IMR-90 (cell line): ENCODE measurements at regions not wholly inside any gene's neighbourhood (a gene's known extent, or its start where the extent isn't known, plus 50 kb on each side); places are given as distances from the start of the nearest gene placed in this dataset.

ENCODE experiments used
- ATAC-seq: fragments of 200-7000 bp; cut with Tn5 transposase; 2 replicates; pipeline ENCODE4 v1.9.1; 2020; ENCODE audit warnings: low read depth, mild to moderate bottlenecking, moderate library complexity
- BruUV-seq: library from RNA; stranded (reverse); fragments of 400-500 nt; replicated peaks from 2 replicates; lab custom pipeline; 2021; lab: Mats Ljungman, UMichigan
- CTCF ChIA-PET: fragments of 300-600 bp; formaldehyde crosslinking; extraction: SDS; loops from one replicate; lab custom pipeline; 2021; ENCODE audit warnings: antibody characterized with exemption; lab: Yijun Ruan, JAX
- POLR2A ChIA-PET: fragments of 300-600 bp; sonication (Branson Sonifier 250); formaldehyde crosslinking; loops from one replicate; lab custom pipeline; 2022; ENCODE audit warnings: antibody characterized with exemption; ENCODE audit not compliant: unreplicated experiment; lab: Charles Lee
- DNase-seq: peaks from one replicate; pipeline ENCODE4 v3.0.0; 2013
- H2AFZ ChIP-seq: replicated peaks from 2 replicates; pipeline ENCODE3; 2013; ENCODE audit warnings: low read length, mild to moderate bottlenecking; ENCODE audit not compliant: poor library complexity
- H2AK5ac ChIP-seq: 2 replicates; pipeline ENCODE4 v1.6.1; 2013; ENCODE audit warnings: low read depth, low read length, inconsistent platforms
- H2AK9ac ChIP-seq: replicated peaks from 2 replicates; pipeline ENCODE3; 2013; ENCODE audit warnings: mild to moderate bottlenecking, low read depth, low read length, moderate library complexity; ENCODE audit not compliant: poor library complexity
- H2BK120ac ChIP-seq: 2 replicates; pipeline ENCODE4 v1.6.1; 2013; ENCODE audit warnings: low read depth, low read length, inconsistent platforms
- H2BK15ac ChIP-seq: 3 replicates; pipeline ENCODE4 v1.6.1; 2013; ENCODE audit warnings: low read depth, low read length, inconsistent platforms
- H2BK20ac ChIP-seq: 2 replicates; pipeline ENCODE4 v1.6.1; 2013; ENCODE audit warnings: low read depth, mild to moderate bottlenecking, inconsistent platforms, low read length, moderate library complexity
- H2BK5ac ChIP-seq: 2 replicates; pipeline ENCODE4 v1.6.1; 2013; ENCODE audit warnings: mild to moderate bottlenecking, low read depth, low read length, inconsistent platforms; ENCODE audit not compliant: poor library complexity, severe bottlenecking
- H3K14ac ChIP-seq: replicated peaks from 2 replicates; pipeline ENCODE4 v1.6.1; 2013; ENCODE audit warnings: low read depth, low read length, inconsistent platforms
- H3K18ac ChIP-seq: 2 replicates; pipeline ENCODE4 v1.6.1; 2013; ENCODE audit warnings: low read depth, low read length, control low read depth
- H3K23ac ChIP-seq: 2 replicates; pipeline ENCODE4 v1.6.1; 2013; ENCODE audit warnings: low read depth, low read length, inconsistent platforms
- H3K27ac ChIP-seq: 2 replicates; pipeline ENCODE4 v1.5.1; 2013; ENCODE audit warnings: mild to moderate bottlenecking, control low read depth, low read length; ENCODE audit not compliant: insufficient read depth
- H3K27me3 ChIP-seq: 2 replicates; pipeline ENCODE4 v1.6.1; 2013; ENCODE audit warnings: low read length; ENCODE audit not compliant: control insufficient read depth, insufficient read depth
- H3K36me3 ChIP-seq: 2 replicates; pipeline ENCODE4 v1.6.1; 2013; ENCODE audit warnings: low read length, mixed read lengths; ENCODE audit not compliant: control insufficient read depth, insufficient read depth
- H3K4ac ChIP-seq: 2 replicates; pipeline ENCODE4 v1.6.1; 2013; ENCODE audit warnings: low read depth, low read length, inconsistent platforms
- H3K4me1 ChIP-seq: 2 replicates; pipeline ENCODE4 v1.6.1; 2013; ENCODE audit warnings: low read length, mixed read lengths; ENCODE audit not compliant: control insufficient read depth, insufficient read depth
- H3K4me2 ChIP-seq: 2 replicates; pipeline ENCODE4 v1.6.1; 2013; ENCODE audit warnings: low read depth, mild to moderate bottlenecking, control low read depth, low read length, moderate library complexity
- H3K4me3 ChIP-seq: 2 replicates; pipeline ENCODE4 v1.5.1; 2013; ENCODE audit warnings: low read depth, mild to moderate bottlenecking, control low read depth, low read length, moderate library complexity; ENCODE audit not compliant: insufficient read depth
- H3K56ac ChIP-seq: 2 replicates; pipeline ENCODE4 v1.6.1; 2013; ENCODE audit warnings: low read length, inconsistent platforms; ENCODE audit not compliant: insufficient read depth; ENCODE audit errors: extremely low read depth
- H3K79me1 ChIP-seq, 2 experiments: 2 replicates each; pipeline ENCODE4 v1.6.1; 2013; ENCODE audit warnings: low read length in 2 of 2, inconsistent platforms in 1 of 2, low read depth in 1 of 2
- H3K9ac ChIP-seq: 2 replicates; pipeline ENCODE4 v1.6.1; 2013; ENCODE audit warnings: low read depth, low read length, control low read depth
- H3K9me1 ChIP-seq: 2 replicates; pipeline ENCODE4 v1.6.1; 2013; ENCODE audit warnings: low read length, inconsistent platforms; ENCODE audit not compliant: insufficient read depth
- H3K9me3 ChIP-seq: 2 replicates; pipeline ENCODE4 v1.6.1; 2013; ENCODE audit warnings: low read length; ENCODE audit not compliant: control insufficient read depth, insufficient read depth
- H4K20me1 ChIP-seq: 2 replicates; pipeline ENCODE4 v1.6.1; 2013; ENCODE audit warnings: low read length, inconsistent platforms; ENCODE audit not compliant: insufficient read depth
- H4K5ac ChIP-seq: 2 replicates; pipeline ENCODE4 v1.6.1; 2013; ENCODE audit warnings: mild to moderate bottlenecking, low read depth, low read length, control low read depth
- H4K8ac ChIP-seq, 2 experiments: 2 replicates each; pipeline ENCODE4 v1.6.1; 2013; ENCODE audit warnings: low read depth in 2 of 2, low read length in 2 of 2, control low read depth in 1 of 2, inconsistent platforms in 1 of 2
- H4K91ac ChIP-seq: 2 replicates; pipeline ENCODE4 v1.6.1; 2013; ENCODE audit warnings: low read depth, low read length, inconsistent platforms; ENCODE audit not compliant: insufficient read depth
- CEBPB ChIP-seq: IDR thresholded peaks from 2 replicates; pipeline ENCODE4 v1.6.1; 2012; ENCODE audit warnings: low read depth, low read length, improper control_type of control experiment
- FOS ChIP-seq: fragments of 150-350 bp; IDR thresholded peaks from 2 replicates; pipeline ENCODE4 v1.6.1; 2016; ENCODE audit warnings: low read depth, low read length
- MAFK ChIP-seq: IDR thresholded peaks from 2 replicates; pipeline ENCODE4 v1.6.1; 2012; ENCODE audit warnings: low read depth, low read length, improper control_type of control experiment
- MAZ ChIP-seq: IDR thresholded peaks from 2 replicates; pipeline ENCODE4 v1.6.1; 2012; ENCODE audit warnings: low read depth, mild to moderate bottlenecking, low read length, improper control_type of control experiment, moderate library complexity, borderline replicate concordance
- MXI1 ChIP-seq: IDR thresholded peaks from 2 replicates; pipeline ENCODE4 v1.6.1; 2012; ENCODE audit warnings: low read depth, mild to moderate bottlenecking, low read length, moderate library complexity, borderline replicate concordance
- POLR2A ChIP-seq: IDR thresholded peaks from 2 replicates; pipeline ENCODE4 v1.6.1; 2012; ENCODE audit warnings: mild to moderate bottlenecking, low read depth, low read length
- RCOR1 ChIP-seq: IDR thresholded peaks from 2 replicates; pipeline ENCODE4 v1.6.1; 2012; ENCODE audit warnings: mild to moderate bottlenecking, low read length, improper control_type of control experiment; ENCODE audit not compliant: insufficient replicate concordance
- RFX5 ChIP-seq: IDR thresholded peaks from 2 replicates; pipeline ENCODE4 v1.8.0; 2012; ENCODE audit warnings: low read depth, mild to moderate bottlenecking, low read length, moderate library complexity
- SMC3 ChIP-seq: fragments of 150-350 bp; IDR thresholded peaks from 2 replicates; pipeline ENCODE4 v1.6.1; 2016; ENCODE audit warnings: low read depth, mild to moderate bottlenecking, antibody characterized with exemption, low read length, moderate library complexity
- WGBS, 2 experiments: methylation state at CpG; one replicate each; pipeline versions ENCODE4 v1.1.5 to v1.1.7; 2013; ENCODE audit warnings: missing lambda C conversion rate in 2 of 2; ENCODE audit not compliant: insufficient read length in 1 of 2; ENCODE audit errors: extremely low coverage in 2 of 2; 5-methylcytosine and 5-hydroxymethylcytosine counted together
- dilution Hi-C: fragments of 300-500 bp; cut with HindIII; formaldehyde crosslinking; loops from one replicate; pipeline ENCODE4 v1.14.3; 2018; ENCODE audit warnings: low sequenced_read_pairs; ENCODE audit not compliant: unreplicated experiment
- in situ Hi-C: fragments of 300-500 bp; cut with MboI; formaldehyde crosslinking; loops from 3 replicates; pipeline ENCODE4 v1.14.3; 2019; ENCODE audit warnings: low sequenced_read_pairs, inconsistent platforms, mixed read lengths
- intact Hi-C: fragments of 100-400 bp; cut with micrococcal nuclease; formaldehyde crosslinking; loops from 2 replicates; pipeline ENCODE4 v1.10.0; 2022
- TF ChIP-seq, protein P1 (sequence below): fragments of 150-350 bp; IDR thresholded peaks from 2 replicates; pipeline ENCODE4 v1.6.1; 2017; ENCODE audit warnings: mild to moderate bottlenecking, antibody characterized with exemption, low read length, low read depth
- TF ChIP-seq, protein P2 (sequence below): fragments of 150-350 bp; IDR thresholded peaks from 2 replicates; pipeline ENCODE4 v1.6.1; 2016; ENCODE audit warnings: low read depth, mild to moderate bottlenecking, low read length, moderate library complexity, borderline replicate concordance

GRCh38 chr2:236954641-236955040 lies 131.0 kb upstream of the COPS8 start:
- Histone ChIP-seq H2AK5ac (no peak overlapping the region), H2BK20ac (no peak overlapping the region), H2BK5ac (no peak overlapping the region), H4K5ac (no peak overlapping the region), H3K23ac (no peak overlapping the region), H3K18ac (no peak overlapping the region), H3K4me2 (no peak overlapping the region), H3K4ac (no peak overlapping the region), H2AK9ac (no peak overlapping the region), H3K9me1 (no peaks in the 10 kb centered on the region), H4K91ac (no peak overlapping the region), H3K9ac (no peak overlapping the region), H3K56ac (no peak overlapping the region), H4K8ac (no peak overlapping the region), H3K27me3 (peaks cover 12% of the 10 kb centered on the region), H4K20me1 (no peaks in the 10 kb centered on the region), H2BK120ac (no peak overlapping the region), H2BK15ac (no peak overlapping the region), H3K27ac (no peak overlapping the region), H3K36me3 (no peaks in the 10 kb centered on the region), H3K14ac (no peak overlapping the region), H3K4me3 (no peak overlapping the region), H3K79me1 (no peaks in the 10 kb centered on the region), H3K9me3 (no peaks in the 10 kb centered on the region), H2AFZ (no peak overlapping the region), H3K4me1 (no peaks in the 10 kb centered on the region)
- in situ Hi-C loops (no loop called here), intact Hi-C loops (no loop called here), dilution Hi-C loops (no loop called here)
- ChIA-PET POLR2A (no interaction called here), CTCF (no interaction called here)
- DNase-seq: no peak
- ATAC-seq: no peak
- no CpG with 5 or more reads among the region's 3 CpGs for WGBS, 2 experiments
- TF ChIP-seq MAZ (no peak), RCOR1 (no peak), RFX5 (no peak), POLR2A (no peak), MXI1 (no peak), MAFK (no peak), FOS (no peak), CEBPB (no peak), SMC3 (no peak)
- TF ChIP-seq, protein P1, sequence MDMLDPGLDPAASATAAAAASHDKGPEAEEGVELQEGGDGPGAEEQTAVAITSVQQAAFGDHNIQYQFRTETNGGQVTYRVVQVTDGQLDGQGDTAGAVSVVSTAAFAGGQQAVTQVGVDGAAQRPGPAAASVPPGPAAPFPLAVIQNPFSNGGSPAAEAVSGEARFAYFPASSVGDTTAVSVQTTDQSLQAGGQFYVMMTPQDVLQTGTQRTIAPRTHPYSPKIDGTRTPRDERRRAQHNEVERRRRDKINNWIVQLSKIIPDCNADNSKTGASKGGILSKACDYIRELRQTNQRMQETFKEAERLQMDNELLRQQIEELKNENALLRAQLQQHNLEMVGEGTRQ: no peak
- TF ChIP-seq, protein P2, sequence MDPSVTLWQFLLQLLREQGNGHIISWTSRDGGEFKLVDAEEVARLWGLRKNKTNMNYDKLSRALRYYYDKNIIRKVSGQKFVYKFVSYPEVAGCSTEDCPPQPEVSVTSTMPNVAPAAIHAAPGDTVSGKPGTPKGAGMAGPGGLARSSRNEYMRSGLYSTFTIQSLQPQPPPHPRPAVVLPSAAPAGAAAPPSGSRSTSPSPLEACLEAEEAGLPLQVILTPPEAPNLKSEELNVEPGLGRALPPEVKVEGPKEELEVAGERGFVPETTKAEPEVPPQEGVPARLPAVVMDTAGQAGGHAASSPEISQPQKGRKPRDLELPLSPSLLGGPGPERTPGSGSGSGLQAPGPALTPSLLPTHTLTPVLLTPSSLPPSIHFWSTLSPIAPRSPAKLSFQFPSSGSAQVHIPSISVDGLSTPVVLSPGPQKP: no peak
- BruUV-seq: no TSS peak
